K562 (cell line): ENCODE measurements at regions not wholly inside any gene's neighbourhood (a gene's known extent, or its start where the extent isn't known, plus 50 kb on each side); places are given as distances from the start of the nearest gene placed in this dataset.

Experiments used
- ATAC-seq: fragments of 200-7000 bp; cut with Tn5 transposase; 3 replicates; pipeline ENCODE4 v1.9.1; 2020; ENCODE audit warnings: moderate library complexity
- BruUV-seq: library from RNA; stranded (reverse); fragments of 400-500 nt; replicated peaks from 2 replicates; lab custom pipeline; 2021; lab: Mats Ljungman, UMichigan
- CTCF ChIA-PET: fragments of 300-600 bp; formaldehyde crosslinking; extraction: SDS; loops from one replicate; lab custom pipeline; 2021; ENCODE audit warnings: low intra/inter-chr PET ratio; lab: Yijun Ruan, JAX
- POLR2A ChIA-PET: fragments of 300-600, 350-650 bp; sonication (Branson Sonifier 250); formaldehyde crosslinking; extraction: SDS; loops from one replicate; lab custom pipeline; 2021; ENCODE audit warnings: antibody characterized with exemption, inconsistent platforms; lab: Yijun Ruan, JAX
- DNase-seq, 4 experiments: peaks; one replicate each; pipeline versions ENCODE4 v3.0.0 to v3.0.0-alpha.2; 2011 to 2018; ENCODE audit warnings: low spot score in 3 of 4, mixed read lengths in 3 of 4; ENCODE audit errors: extremely low read depth in 1 of 4
- FAIRE-seq: peaks from 2 replicates; lab custom pipeline; 2011; peaks lifted over from hg19 to GRCh38; lab: Jason Lieb, UNC
- H2AFZ ChIP-seq: 2 replicates; pipeline ENCODE4 v1.6.0; 2011; ENCODE audit warnings: low read depth, low read length, control low read depth, inconsistent platforms
- H3K27ac ChIP-seq: fragments of 200-600 bp; 3 replicates; pipeline ENCODE4 v1.8.0; 2011; ENCODE audit warnings: low read depth, mild to moderate bottlenecking, control low read depth, inconsistent platforms, low read length, moderate library complexity, mixed read lengths; ENCODE audit errors: extremely low read depth
- H3K27me3 ChIP-seq, 2 experiments: fragments of 300-600 bp in 1 of 2; 2 replicates in 1 of 2; 3 replicates in 1 of 2; pipeline versions ENCODE4 v1.6.0 to v1.8.0; 2011; ENCODE audit warnings: inconsistent platforms in 2 of 2, low read length in 2 of 2, mild to moderate bottlenecking in 1 of 2, mixed read lengths in 1 of 2, moderate library complexity in 1 of 2; ENCODE audit not compliant: control insufficient read depth in 2 of 2, insufficient read depth in 2 of 2
- H3K36me3 ChIP-seq: fragments of 300-600 bp; 3 replicates; pipeline ENCODE4 v1.8.0; 2011; ENCODE audit warnings: mild to moderate bottlenecking, low read length, inconsistent platforms; ENCODE audit not compliant: control insufficient read depth, insufficient read depth
- H3K4me1 ChIP-seq, 2 experiments: fragments of 200-600 bp in 1 of 2; replicated peaks in 1 of 2; 2 replicates in 1 of 2; 3 replicates in 1 of 2; pipeline versions ENCODE4 v1.5.1 to v1.8.0; 2011; ENCODE audit warnings: inconsistent platforms in 2 of 2, low read length in 2 of 2, mild to moderate bottlenecking in 1 of 2, mixed read lengths in 1 of 2, moderate library complexity in 1 of 2; ENCODE audit not compliant: control insufficient read depth in 2 of 2, insufficient read depth in 2 of 2
- H3K4me2 ChIP-seq: 2 replicates; pipeline ENCODE4 v1.6.1; 2011; ENCODE audit warnings: low read length, control low read depth, inconsistent platforms, mixed read lengths; ENCODE audit not compliant: insufficient read depth
- H3K4me3 ChIP-seq: fragments of 200-600 bp; sonication (generic), shearing (Covaris generic); 2 replicates; pipeline ENCODE4 v1.5.1; 2016; ENCODE audit warnings: control low read depth, inconsistent platforms
- H3K79me2 ChIP-seq: fragments of 200-600 bp; 3 replicates; pipeline ENCODE4 v1.8.0; 2011; ENCODE audit warnings: low read length, inconsistent platforms; ENCODE audit not compliant: control insufficient read depth, insufficient read depth
- H3K9ac ChIP-seq, 2 experiments: 2 replicates each; pipeline versions ENCODE4 v1.6.0 to v1.6.1; 2011; ENCODE audit warnings: low read depth in 2 of 2, low read length in 2 of 2, control low read depth in 1 of 2, inconsistent platforms in 1 of 2, mild to moderate bottlenecking in 1 of 2, mixed read lengths in 1 of 2; ENCODE audit not compliant: insufficient read depth in 1 of 2
- H3K9me1 ChIP-seq: one replicate; pipeline ENCODE4 v1.6.0; 2011; ENCODE audit warnings: inconsistent platforms, mild to moderate bottlenecking, low read length, moderate library complexity; ENCODE audit not compliant: control insufficient read depth, insufficient read depth
- H3K9me3 ChIP-seq: replicated peaks from 2 replicates; pipeline ENCODE4 v1.5.1; 2011; ENCODE audit warnings: low read depth, low read length, inconsistent platforms; ENCODE audit not compliant: control insufficient read depth, insufficient read depth
- H4K20me1 ChIP-seq: replicated peaks from 2 replicates; pipeline ENCODE4 v1.6.1; 2011; ENCODE audit warnings: low read length, inconsistent platforms, mixed read lengths; ENCODE audit not compliant: control insufficient read depth, insufficient read depth
- CAMTA2 ChIP-seq: fragments of 250-450 bp; sonication (Bioruptor Pico); conservative IDR thresholded peaks from 2 replicates; pipeline ENCODE4 v1.5.1; 2022
- DDX20 ChIP-seq: fragments of 450-650 bp; IDR thresholded peaks from 2 replicates; pipeline ENCODE4 v1.6.1; 2016; ENCODE audit warnings: missing genetic modification characterization, low read depth, mild to moderate bottlenecking, missing compliant biosample characterization, moderate library complexity
- ELF2 ChIP-seq: fragments of 250-450 bp; sonication (Bioruptor Pico); IDR thresholded peaks from 2 replicates; pipeline ENCODE4 v1.5.0; 2021; ENCODE audit warnings: mild to moderate bottlenecking
- GTF2E2 ChIP-seq: fragments of 200-800 bp; sonication (Bioruptor generic); IDR thresholded peaks from 2 replicates; pipeline ENCODE4 v1.6.1; 2016; ENCODE audit warnings: missing genetic modification characterization, missing compliant biosample characterization
- POLR2AphosphoS5 ChIP-seq: IDR thresholded peaks from 2 replicates; pipeline ENCODE4 v1.6.1; 2011; ENCODE audit warnings: mild to moderate bottlenecking, low read depth, low read length, moderate library complexity; ENCODE audit not compliant: control insufficient read depth, insufficient read depth
- SMAD2 ChIP-seq: fragments of 150-350 bp; IDR thresholded peaks from 2 replicates; pipeline ENCODE4 v1.6.1; 2014; ENCODE audit warnings: low read depth, mild to moderate bottlenecking, low read length
- SPI1 ChIP-seq: IDR thresholded peaks from 2 replicates; pipeline ENCODE4 v1.6.1; 2011; ENCODE audit warnings: low read depth, low read length, control low read depth, borderline replicate concordance
- ZNF24 ChIP-seq: fragments of 450-650 bp; IDR thresholded peaks from 2 replicates; pipeline ENCODE4 v1.6.1; 2016
- ZNF3 ChIP-seq: fragments of 250-450 bp; sonication (Bioruptor Pico); IDR thresholded peaks from 2 replicates; pipeline ENCODE4 v1.5.0; 2021; ENCODE audit warnings: mild to moderate bottlenecking, moderate library complexity
- ZNF830 ChIP-seq: fragments of 250-450 bp; sonication (Bioruptor Pico); IDR thresholded peaks from 2 replicates; pipeline ENCODE4 v1.5.0; 2021; ENCODE audit warnings: mild to moderate bottlenecking
- WGBS: fragments of 100-300 bp; shearing (Covaris generic); methylation state at CpG from one replicate; pipeline ENCODE4 v1.1.6; 2016; ENCODE audit warnings: low coverage, mixed read lengths; ENCODE audit not compliant: insufficient coverage; ENCODE audit errors: missing lambda C conversion rate; 5-methylcytosine and 5-hydroxymethylcytosine counted together
- in situ Hi-C: fragments of 300-500 bp; cut with MboI; formaldehyde crosslinking; loops from 4 replicates; pipeline ENCODE4 v1.15.0; 2018; ENCODE audit warnings: inconsistent platforms, mixed read lengths
- intact Hi-C: fragments of 100-400 bp; cut with micrococcal nuclease; formaldehyde crosslinking; loops from 2 replicates; pipeline ENCODE4 v1.14.2; 2022
- TF ChIP-seq, protein P1 (sequence below): fragments of 250-450 bp; sonication (Bioruptor Pico); IDR thresholded peaks from 2 replicates; pipeline ENCODE4 v1.4.0; 2020; ENCODE audit warnings: mild to moderate bottlenecking
- TF ChIP-seq, protein P2 (sequence below): fragments of 250-450 bp; sonication (Bioruptor Pico); IDR thresholded peaks from 2 replicates; pipeline ENCODE4 v1.8.0; 2022; ENCODE audit warnings: inconsistent platforms, mild to moderate bottlenecking, moderate library complexity, borderline replicate concordance
- TF ChIP-seq, protein P3 (sequence below): fragments of 250-450 bp; sonication (Bioruptor Pico); IDR thresholded peaks from 2 replicates; pipeline ENCODE4 v1.5.0; 2021; ENCODE audit warnings: mild to moderate bottlenecking, moderate library complexity

DNA sequence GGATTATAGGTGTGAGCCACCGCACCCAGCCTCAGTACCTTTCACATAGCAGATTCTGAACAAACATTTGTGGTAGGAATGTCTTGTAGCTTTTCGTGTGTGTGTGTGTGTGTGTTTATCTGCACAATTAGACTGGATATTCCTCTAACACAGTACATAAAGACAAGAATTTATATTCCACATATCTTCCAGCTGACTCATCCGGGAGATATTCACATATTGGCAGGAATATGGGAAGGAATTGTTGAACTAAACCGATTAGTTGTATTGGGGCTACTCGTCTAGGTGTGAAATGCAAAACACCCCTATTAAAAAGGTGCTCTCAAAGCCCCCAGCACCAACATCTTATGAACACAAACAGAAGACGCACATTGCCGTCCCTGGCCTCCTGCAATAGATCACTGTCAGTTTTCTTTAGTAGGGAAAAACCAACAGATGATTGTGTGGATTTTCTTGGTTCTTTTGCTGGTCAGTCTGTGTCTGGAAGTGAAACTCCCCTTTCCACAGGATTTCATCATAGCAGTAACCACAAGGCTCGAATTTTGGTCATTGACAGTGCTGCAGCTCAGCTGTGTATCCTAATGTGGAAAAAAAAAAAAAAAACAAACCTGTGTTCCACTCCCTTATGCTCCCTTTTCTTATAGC is 208.5 kb upstream of the ACVR2A start (continued):
- TF ChIP-seq, protein P1, sequence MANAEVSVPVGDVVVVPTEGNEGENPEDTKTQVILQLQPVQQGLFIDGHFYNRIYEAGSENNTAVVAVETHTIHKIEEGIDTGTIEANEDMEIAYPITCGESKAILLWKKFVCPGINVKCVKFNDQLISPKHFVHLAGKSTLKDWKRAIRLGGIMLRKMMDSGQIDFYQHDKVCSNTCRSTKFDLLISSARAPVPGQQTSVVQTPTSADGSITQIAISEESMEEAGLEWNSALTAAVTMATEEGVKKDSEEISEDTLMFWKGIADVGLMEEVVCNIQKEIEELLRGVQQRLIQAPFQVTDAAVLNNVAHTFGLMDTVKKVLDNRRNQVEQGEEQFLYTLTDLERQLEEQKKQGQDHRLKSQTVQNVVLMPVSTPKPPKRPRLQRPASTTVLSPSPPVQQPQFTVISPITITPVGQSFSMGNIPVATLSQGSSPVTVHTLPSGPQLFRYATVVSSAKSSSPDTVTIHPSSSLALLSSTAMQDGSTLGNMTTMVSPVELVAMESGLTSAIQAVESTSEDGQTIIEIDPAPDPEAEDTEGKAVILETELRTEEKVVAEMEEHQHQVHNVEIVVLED (CRISPR knock-in tag): no peak

DNA sequence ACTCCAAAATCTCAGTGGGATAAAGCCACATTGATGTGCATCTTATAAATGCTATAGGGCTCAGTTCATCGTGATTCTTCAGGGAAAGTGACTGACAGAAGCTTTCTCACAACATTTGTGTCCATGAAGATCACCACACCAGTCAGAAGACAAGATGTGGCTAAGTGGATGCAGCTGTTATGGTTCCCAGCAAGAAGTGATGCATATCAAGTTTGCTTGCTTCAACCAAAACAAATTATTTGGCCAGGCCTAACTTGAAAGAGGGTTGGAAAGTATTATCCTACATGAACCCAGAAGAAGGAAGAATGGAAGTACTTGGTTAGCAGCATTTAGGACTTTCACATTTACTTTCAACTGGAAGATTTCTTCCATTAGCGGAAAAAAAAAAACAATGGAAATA is 210.0 kb upstream of the ACVR2A start:
- WGBS: 0% methylated on average over 2 of the region's 2 CpGs
- ATAC-seq: no peak

More for the DNA sequence above, 210.0 kb upstream of the ACVR2A start:
- no peaks in the 10 kb centered on the region for H3K9me3 ChIP-seq
- H3K4me2 ChIP-seq: no peak overlapping the region
- H3K27me3 ChIP-seq: no peaks in the 10 kb centered on the region
- BruUV-seq: no TSS peak
- ChIA-PET CTCF (no interaction called here), POLR2A (no interaction called here)
- H2AFZ ChIP-seq: no peak overlapping the region
- no peaks in the 10 kb centered on the region for H4K20me1 ChIP-seq
- no peaks in the 10 kb centered on the region for H3K79me2 ChIP-seq
- H3K4me3 ChIP-seq: no peak overlapping the region
- DNase-seq (no peak), FAIRE-seq (no peak)
- H3K27ac ChIP-seq: no peak overlapping the region
- H3K9me1 ChIP-seq: no peaks in the 10 kb centered on the region
- TF ChIP-seq, protein P2, sequence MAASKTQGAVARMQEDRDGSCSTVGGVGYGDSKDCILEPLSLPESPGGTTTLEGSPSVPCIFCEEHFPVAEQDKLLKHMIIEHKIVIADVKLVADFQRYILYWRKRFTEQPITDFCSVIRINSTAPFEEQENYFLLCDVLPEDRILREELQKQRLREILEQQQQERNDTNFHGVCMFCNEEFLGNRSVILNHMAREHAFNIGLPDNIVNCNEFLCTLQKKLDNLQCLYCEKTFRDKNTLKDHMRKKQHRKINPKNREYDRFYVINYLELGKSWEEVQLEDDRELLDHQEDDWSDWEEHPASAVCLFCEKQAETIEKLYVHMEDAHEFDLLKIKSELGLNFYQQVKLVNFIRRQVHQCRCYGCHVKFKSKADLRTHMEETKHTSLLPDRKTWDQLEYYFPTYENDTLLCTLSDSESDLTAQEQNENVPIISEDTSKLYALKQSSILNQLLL: no peak
- TF ChIP-seq ZNF830 (no peak), GTF2E2 (tag) (no peak), SPI1 (no peak), ZNF24 (no peak), ELF2 (no peak), ZNF3 (CRISPR knock-in tag) (no peak), DDX20 (tag) (no peak), CAMTA2 (no peak), SMAD2 (no peak), POLR2AphosphoS5 (no peak)
- TF ChIP-seq, protein P3, sequence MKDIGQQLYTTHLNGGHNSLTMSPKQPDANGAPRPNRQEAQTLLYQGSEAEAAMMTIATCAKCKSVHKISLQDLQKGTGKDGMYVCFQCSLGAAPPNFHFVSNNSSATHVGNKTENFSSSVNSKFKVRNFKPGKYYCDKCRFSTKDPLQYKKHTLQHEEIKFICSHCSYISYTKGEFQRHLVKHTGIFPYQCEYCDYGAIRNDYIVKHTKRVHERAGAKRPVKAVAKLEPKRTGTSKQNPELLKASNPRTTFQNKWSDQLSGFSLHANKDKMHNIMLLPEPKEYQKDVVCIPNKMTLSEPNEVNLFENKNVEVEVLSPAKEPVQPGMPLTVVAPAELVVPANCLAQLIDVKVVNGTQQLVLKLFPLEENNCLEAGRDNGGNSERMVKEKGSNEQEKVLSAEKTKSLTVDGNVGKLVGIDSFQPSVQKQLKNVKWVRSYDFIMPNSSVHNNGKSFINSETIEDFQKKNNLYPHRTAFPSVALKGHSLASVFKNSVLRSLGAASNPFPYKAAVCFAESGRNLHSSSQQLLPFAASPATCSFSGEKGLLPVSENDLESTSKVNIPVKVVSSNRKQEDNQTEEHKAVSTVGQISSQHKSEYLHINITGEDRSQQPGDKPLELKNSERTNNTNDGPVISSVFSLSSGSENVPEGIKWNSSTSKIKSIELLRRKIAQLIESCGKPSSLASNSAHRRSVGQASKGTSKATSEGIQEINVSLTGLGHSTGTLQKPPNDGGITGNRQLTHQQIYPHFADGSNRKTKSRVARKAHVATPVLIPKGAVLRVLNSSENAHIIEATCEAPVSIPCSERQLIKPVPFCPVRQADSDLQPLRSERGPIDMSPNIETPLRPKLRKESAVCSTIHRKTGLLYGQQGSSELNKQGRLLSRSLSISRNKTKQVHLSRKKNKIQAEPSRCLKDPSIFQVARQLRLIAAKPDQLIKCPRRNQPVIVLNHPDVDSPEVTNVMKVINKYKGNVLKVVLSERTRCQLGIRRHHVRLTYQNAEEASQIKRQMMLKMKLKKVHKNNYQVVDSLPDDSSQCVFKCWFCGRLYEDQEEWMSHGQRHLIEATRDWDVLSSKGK (CRISPR knock-in tag): no peak
- H3K36me3 ChIP-seq: no peaks in the 10 kb centered on the region
- in situ Hi-C loops: no loop called here
- intact Hi-C loops: no loop called here
- no peak overlapping the region for H3K9ac ChIP-seq
- no peaks in the 10 kb centered on the region for H3K4me1 ChIP-seq
